Esophagus squamous epithelium (tissue), 4 donors: ENCODE measurements at regions not wholly inside any gene's neighbourhood (a gene's known extent, or its start where the extent isn't known, plus 50 kb on each side); places are given as distances from the start of the nearest gene placed in this dataset.

Experiments used
- POLR2A ChIP-seq, 4 donors: fragments of 450-650 bp; IDR thresholded peaks; one replicate each; pipeline ENCODE4 v1.6.1; 2017; ENCODE audit warnings: antibody characterized with exemption in 4 of 4, mild to moderate bottlenecking in 4 of 4, moderate library complexity in 3 of 4
- TF ChIP-seq, protein P1 (sequence below), 6 experiments: fragments of 450-650 bp in 4 of 6; fragments of 200-600 bp in 2 of 6; sonication (generic) in 2 of 6; IDR thresholded peaks; one replicate each; pipeline ENCODE4 v1.5.1; 2016 to 2019; ENCODE audit warnings: antibody characterized with exemption in 6 of 6, mild to moderate bottlenecking in 4 of 6, moderate library complexity in 4 of 6

DNA sequence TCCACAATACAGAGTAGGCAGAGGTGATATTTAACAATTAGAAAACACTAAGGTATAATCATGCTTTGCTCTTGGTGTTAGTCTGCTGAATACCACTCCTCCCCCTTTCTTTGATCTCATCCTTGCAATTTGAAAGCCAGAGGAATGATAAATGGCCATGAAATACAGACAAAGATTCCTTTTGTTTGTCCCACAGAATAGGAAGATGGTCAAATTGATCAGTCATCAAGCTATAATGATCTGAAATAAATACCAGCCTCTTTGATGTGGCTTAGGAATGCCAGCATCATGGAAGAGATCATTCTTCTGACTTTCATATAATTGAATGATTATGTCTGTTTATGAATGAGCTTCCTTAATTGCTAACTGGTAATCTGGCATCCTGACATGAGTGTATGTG lies 1541.7 kb upstream of the CDH8 start:
- TF ChIP-seq, protein P1, sequence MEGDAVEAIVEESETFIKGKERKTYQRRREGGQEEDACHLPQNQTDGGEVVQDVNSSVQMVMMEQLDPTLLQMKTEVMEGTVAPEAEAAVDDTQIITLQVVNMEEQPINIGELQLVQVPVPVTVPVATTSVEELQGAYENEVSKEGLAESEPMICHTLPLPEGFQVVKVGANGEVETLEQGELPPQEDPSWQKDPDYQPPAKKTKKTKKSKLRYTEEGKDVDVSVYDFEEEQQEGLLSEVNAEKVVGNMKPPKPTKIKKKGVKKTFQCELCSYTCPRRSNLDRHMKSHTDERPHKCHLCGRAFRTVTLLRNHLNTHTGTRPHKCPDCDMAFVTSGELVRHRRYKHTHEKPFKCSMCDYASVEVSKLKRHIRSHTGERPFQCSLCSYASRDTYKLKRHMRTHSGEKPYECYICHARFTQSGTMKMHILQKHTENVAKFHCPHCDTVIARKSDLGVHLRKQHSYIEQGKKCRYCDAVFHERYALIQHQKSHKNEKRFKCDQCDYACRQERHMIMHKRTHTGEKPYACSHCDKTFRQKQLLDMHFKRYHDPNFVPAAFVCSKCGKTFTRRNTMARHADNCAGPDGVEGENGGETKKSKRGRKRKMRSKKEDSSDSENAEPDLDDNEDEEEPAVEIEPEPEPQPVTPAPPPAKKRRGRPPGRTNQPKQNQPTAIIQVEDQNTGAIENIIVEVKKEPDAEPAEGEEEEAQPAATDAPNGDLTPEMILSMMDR (IDR thresholded peaks at IDR 0.05) = no peak
- no peak for TF ChIP-seq POLR2A (IDR thresholded peaks at IDR 0.05)
